Spleen (tissue), 11 donors: ENCODE measurements at regions not wholly inside any gene's neighbourhood (a gene's known extent, or its start where the extent isn't known, plus 50 kb on each side); places are given as distances from the start of the nearest gene placed in this dataset.
A peak's percentile ranks its signal among the peaks of the same experiment; 100 is the strongest.

Experiments used
- DNase-seq: peaks from one replicate; pipeline ENCODE4 v3.0.0-alpha.2; 2020
- H3K27ac ChIP-seq, 8 donors: fragments of 200-600 bp; sonication (generic) in 7 of 8; 1 replicate in 4 of 8; 2 replicates in 4 of 8; pipeline versions ENCODE4 v1.5.0 to v1.8.0; 2016 to 2021; ENCODE audit warnings: inconsistent platforms in 4 of 8, mild to moderate bottlenecking in 4 of 8, moderate library complexity in 1 of 8
- H3K27me3 ChIP-seq, 7 donors: fragments of 200-600 bp; sonication (generic) in 6 of 7; replicated peaks in 1 of 7; 1 replicate in 4 of 7; 2 replicates in 3 of 7; pipeline versions ENCODE4 v1.5.0 to v1.8.0; 2016 to 2021; ENCODE audit warnings: inconsistent platforms in 3 of 7, mild to moderate bottlenecking in 1 of 7
- H3K36me3 ChIP-seq, 6 donors: fragments of 200-600 bp; sonication (generic) in 5 of 6; 1 replicate in 4 of 6; 2 replicates in 2 of 6; pipeline versions ENCODE4 v1.5.0 to v1.8.0; 2016 to 2021; ENCODE audit warnings: inconsistent platforms in 2 of 6
- H3K4me1 ChIP-seq, 6 donors: fragments of 200-600 bp; sonication (generic) in 5 of 6; 1 replicate in 3 of 6; 2 replicates in 3 of 6; pipeline versions ENCODE4 v1.5.0 to v1.8.0; 2016 to 2021; ENCODE audit warnings: inconsistent platforms in 3 of 6
- H3K4me3 ChIP-seq, 8 donors: fragments of 200-600 bp; sonication (generic) in 7 of 8; 1 replicate in 4 of 8; 2 replicates in 4 of 8; pipeline versions ENCODE4 v1.5.0 to v1.8.0; 2016 to 2021; ENCODE audit warnings: inconsistent platforms in 4 of 8, mild to moderate bottlenecking in 4 of 8, moderate library complexity in 2 of 8
- H3K9me3 ChIP-seq, 8 donors: fragments of 200-600 bp; sonication (generic) in 7 of 8; 1 replicate in 4 of 8; 2 replicates in 4 of 8; pipeline versions ENCODE4 v1.5.0 to v1.8.0; 2016 to 2021; ENCODE audit warnings: inconsistent platforms in 4 of 8
- POLR2A ChIP-seq, 3 donors: fragments of 450-650 bp; IDR thresholded peaks; one replicate each; pipeline ENCODE4 v1.5.1; 2017; ENCODE audit warnings: antibody characterized with exemption in 3 of 3, mild to moderate bottlenecking in 1 of 3
- POLR2AphosphoS5 ChIP-seq, 3 donors: sonication (generic); formaldehyde crosslinking; IDR thresholded peaks; one replicate each; pipeline ENCODE4 v1.5.1; 2017; ENCODE audit warnings: antibody characterized with exemption in 3 of 3
- WGBS, 5 donors: extraction: QIAGEN DNeasy Blood & Tissue Kit in 3 of 5; methylation state at CpG; one replicate each; pipeline versions ENCODE4 v1.1.5 to v1.1.7; 2013 to 2018; 5-methylcytosine and 5-hydroxymethylcytosine counted together
- intact Hi-C: fragments of 100-400 bp; cut with DNase I; formaldehyde crosslinking; loops from one replicate; pipeline ENCODE4 v1.15.0; 2023; ENCODE audit warnings: low total_unique reads
- TF ChIP-seq, protein P1 (sequence below), 11 experiments: fragments of 200-600 bp in 7 of 11; fragments of 450-650 bp in 4 of 11; sonication (generic) in 4 of 11; IDR thresholded peaks in 8 of 11; conservative IDR thresholded peaks in 3 of 11; 1 replicate in 7 of 11; 2 replicates in 4 of 11; pipeline versions ENCODE4 v1.4.0 to v1.8.0; 2016 to 2021; ENCODE audit warnings: antibody characterized with exemption in 11 of 11, inconsistent platforms in 4 of 11, mild to moderate bottlenecking in 1 of 11
- donor health status: healthy with polysubstance abuse.
- donor health status: DM: no; HTN: no; CAD: no; lungs with moderate emphysema.
- donor health status: DM: no; HTN: no; CAD: no.
- donor health status: Bipolar disorder and iron deficiency.
- donor health status: healthy.
- donor health status: DM: no; HTN: no; CAD: no.
- donor health status: DM: yes; HTN: yes; CAD: no.

DNA sequence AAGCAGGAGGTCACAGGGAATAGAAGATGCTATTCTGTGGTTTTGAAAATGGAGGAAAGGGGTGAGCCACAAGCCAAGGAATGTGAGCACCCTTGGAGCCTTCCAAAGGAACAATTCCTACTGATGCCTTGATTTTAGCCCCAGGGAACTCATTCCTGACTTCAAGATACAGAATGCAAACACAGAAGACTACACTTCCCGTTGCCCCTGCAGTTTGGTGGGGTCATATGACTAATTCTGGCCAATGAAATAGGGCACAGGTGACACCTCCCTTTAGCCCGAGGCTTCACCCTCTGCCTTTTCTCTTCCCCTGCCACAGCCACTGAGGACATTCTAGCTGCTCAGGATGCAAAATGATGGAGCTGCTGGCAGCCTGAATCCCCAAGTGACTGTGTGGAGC, 126.1 kb downstream of the INHBB start:
- H3K27me3 ChIP-seq, result peaks cover 0 to 19% (median 0%) of the 10 kb centered on the region in 7 donors
- 25 to 65% (median 38%) methylated on average over 2 of the region's 2 CpGs for WGBS, 5 donors
- H3K4me3 ChIP-seq, result no peak overlapping the region
- intact Hi-C loops, result no loop called here
- TF ChIP-seq POLR2A (IDR thresholded peaks at IDR 0.05) (no peak), POLR2AphosphoS5 (IDR thresholded peaks at IDR 0.05) (no peak)
- TF ChIP-seq, protein P1, sequence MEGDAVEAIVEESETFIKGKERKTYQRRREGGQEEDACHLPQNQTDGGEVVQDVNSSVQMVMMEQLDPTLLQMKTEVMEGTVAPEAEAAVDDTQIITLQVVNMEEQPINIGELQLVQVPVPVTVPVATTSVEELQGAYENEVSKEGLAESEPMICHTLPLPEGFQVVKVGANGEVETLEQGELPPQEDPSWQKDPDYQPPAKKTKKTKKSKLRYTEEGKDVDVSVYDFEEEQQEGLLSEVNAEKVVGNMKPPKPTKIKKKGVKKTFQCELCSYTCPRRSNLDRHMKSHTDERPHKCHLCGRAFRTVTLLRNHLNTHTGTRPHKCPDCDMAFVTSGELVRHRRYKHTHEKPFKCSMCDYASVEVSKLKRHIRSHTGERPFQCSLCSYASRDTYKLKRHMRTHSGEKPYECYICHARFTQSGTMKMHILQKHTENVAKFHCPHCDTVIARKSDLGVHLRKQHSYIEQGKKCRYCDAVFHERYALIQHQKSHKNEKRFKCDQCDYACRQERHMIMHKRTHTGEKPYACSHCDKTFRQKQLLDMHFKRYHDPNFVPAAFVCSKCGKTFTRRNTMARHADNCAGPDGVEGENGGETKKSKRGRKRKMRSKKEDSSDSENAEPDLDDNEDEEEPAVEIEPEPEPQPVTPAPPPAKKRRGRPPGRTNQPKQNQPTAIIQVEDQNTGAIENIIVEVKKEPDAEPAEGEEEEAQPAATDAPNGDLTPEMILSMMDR (IDR thresholded peaks at IDR 0.05 in 8 of 11, conservative IDR thresholded peaks at IDR 0.05 in 3 of 11), result no peak
- peaks cover 0 to 12% (median 5%) of the 10 kb centered on the region in 6 donors for H3K4me1 ChIP-seq
- H3K36me3 ChIP-seq, result no peaks in the 10 kb centered on the region
- H3K9me3 ChIP-seq, result peaks cover 0 to 15% (median 8%) of the 10 kb centered on the region in 8 donors
- H3K27ac ChIP-seq, result no peak overlapping the region
- DNase-seq, result no peak

DNA sequence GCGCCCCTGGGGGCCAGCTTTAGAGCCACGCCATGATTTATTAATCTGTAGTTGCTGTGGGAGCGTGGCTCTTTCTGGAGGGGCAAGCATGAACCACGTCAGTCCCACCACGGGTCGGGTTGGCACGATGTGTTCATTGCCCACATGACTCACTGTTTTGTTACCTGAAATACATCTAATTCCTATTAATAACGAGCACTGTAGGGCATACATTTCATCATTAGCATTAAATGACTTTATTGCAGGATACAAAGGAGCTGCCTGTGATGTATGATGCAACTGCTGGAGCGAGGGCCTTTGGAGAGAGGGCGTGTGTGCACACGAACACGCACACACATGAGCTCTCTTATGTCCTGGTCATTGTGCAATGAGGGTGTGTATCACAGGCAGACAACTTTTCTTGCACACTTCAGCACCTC, 127.0 kb downstream of the INHBB start:
- WGBS, 5 donors, result 87 to 96% (median 91%) methylated on average over 12 of the region's 12 CpGs

DNA sequence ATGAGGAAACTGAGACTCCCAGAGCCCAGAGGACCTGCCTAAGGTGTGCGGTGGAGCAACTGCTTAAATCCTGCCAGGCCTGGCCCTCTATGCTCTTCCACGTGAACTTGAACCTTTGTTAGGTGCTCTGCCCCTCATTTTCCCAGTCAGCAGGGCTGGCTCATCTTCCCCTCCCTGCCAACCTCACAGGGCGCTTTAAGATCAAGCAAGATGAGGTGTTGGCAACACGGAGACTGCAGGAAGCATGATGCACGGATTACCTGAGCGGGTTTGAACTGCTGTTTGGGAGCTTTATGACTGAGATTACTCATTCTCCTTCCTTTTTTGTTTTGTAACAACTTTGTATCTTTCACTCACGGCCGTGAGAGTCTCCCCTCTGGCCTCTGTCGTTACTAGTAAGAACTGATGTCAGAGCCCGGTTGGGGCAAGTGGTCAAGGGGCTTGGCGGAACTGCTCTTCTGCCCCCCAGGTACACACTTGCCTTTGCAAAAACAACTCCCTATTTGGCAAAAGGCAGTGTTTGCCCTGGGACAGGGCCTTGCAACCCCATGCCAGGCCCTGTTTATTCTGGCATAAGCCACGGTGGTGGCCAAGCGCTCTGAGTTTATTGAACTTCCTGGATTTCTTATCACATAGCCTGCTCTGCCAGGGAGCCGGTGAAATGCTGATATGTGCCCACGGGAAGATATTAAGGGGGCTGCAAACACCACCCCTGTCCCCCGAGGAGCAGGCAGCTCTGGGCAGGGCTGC, 127.8 kb downstream of the INHBB start:
- Histone ChIP-seq H3K9me3 (peaks cover 0 to 15% (median 8%) of the 10 kb centered on the region in 8 donors), H3K4me3 (no peak overlapping the region), H3K27me3 (peaks cover 0 to 14% (median 0%) of the 10 kb centered on the region in 7 donors), H3K36me3 (no peaks in the 10 kb centered on the region), H3K27ac (no peak overlapping the region), H3K4me1 (peaks cover 0 to 10% (median 5%) of the 10 kb centered on the region in 6 donors)
- TF ChIP-seq POLR2AphosphoS5 (IDR thresholded peaks at IDR 0.05), result no peak
- peak; percentile 34 for DNase-seq
- 71 to 81% (median 76%) methylated on average over 16 of the region's 16 CpGs for WGBS, 5 donors
- intact Hi-C loops, result no loop called here

More for the DNA sequence above, 127.0 kb downstream of the INHBB start:
- H3K36me3 ChIP-seq, result no peaks in the 10 kb centered on the region
- peaks cover 0 to 15% (median 8%) of the 10 kb centered on the region in 8 donors for H3K9me3 ChIP-seq
- intact Hi-C loops, result no loop called here
- no peak overlapping the region for H3K27ac ChIP-seq
- H3K27me3 ChIP-seq, result peaks cover 0 to 14% (median 0%) of the 10 kb centered on the region in 7 donors
- TF ChIP-seq POLR2AphosphoS5 (IDR thresholded peaks at IDR 0.05) (no peak), POLR2A (IDR thresholded peaks at IDR 0.05) (no peak)
- TF ChIP-seq, protein P1 (IDR thresholded peaks at IDR 0.05 in 8 of 11, conservative IDR thresholded peaks at IDR 0.05 in 3 of 11), result no peak
- H3K4me3 ChIP-seq, result no peak overlapping the region
- peaks cover 0 to 12% (median 5%) of the 10 kb centered on the region in 6 donors for H3K4me1 ChIP-seq
- peak; percentile 63 for DNase-seq

DNA sequence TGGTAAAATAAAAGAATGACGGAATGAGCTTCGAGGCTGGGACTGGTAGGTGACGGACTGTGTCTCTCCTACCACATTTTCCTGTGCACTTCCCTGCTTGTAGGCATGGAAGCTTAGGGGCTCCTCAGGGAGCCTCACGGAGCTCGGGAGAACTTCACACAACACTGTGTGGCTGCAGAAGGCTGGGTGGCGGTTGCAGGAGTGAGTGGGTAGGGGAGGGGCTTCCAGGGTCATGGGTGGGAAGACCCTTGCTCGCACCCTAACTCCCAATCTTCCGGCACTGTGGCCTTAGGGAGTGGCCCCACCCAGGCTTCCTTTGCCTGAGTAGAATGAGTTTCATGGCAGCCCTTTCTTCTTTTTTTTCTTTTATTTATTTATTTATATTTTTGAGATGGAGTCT, 128.6 kb downstream of the INHBB start:
- peak; percentile 19 for DNase-seq
- H3K9me3 ChIP-seq, result peaks cover 0 to 15% (median 8%) of the 10 kb centered on the region in 8 donors
- 90 to 94% (median 93%) methylated on average over 8 of the region's 8 CpGs for WGBS, 5 donors
- no peak overlapping the region for H3K27ac ChIP-seq
- peaks cover 0 to 8% (median 1%) of the 10 kb centered on the region in 6 donors for H3K4me1 ChIP-seq
- TF ChIP-seq POLR2AphosphoS5 (IDR thresholded peaks at IDR 0.05), result no peak
- no peak for TF ChIP-seq POLR2A (IDR thresholded peaks at IDR 0.05)
- H3K4me3 ChIP-seq, result no peak overlapping the region
- H3K36me3 ChIP-seq, result no peaks in the 10 kb centered on the region
- H3K27me3 ChIP-seq, result peaks cover 0 to 14% (median 0%) of the 10 kb centered on the region in 7 donors
- intact Hi-C loops, result no loop called here

DNA sequence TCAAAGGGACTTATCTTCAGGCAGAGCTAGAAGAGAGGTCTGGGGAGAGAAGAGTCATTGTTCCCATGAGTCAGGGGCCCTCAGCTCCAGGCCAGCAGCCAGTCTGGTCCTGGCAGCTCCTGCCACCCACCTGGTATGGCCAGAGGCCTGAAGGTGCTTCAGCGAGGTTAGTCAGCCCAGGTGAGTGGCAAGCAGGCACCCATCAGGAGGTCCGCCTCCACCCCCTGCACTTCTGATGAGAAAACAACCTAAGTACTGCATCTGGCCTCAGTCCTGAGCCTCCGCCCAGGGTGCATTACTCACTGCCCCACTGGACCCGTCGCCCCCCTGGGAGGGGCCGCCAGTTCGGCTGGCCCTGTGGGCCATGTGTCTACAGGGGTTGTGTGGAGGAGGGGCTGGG, 130.2 kb downstream of the INHBB start:
- no peaks in the 10 kb centered on the region for H3K36me3 ChIP-seq
- intact Hi-C loops, result no loop called here
- no peaks in the 10 kb centered on the region for H3K4me1 ChIP-seq
- WGBS, 5 donors, result 88 to 98% (median 91%) methylated on average over 6 to 7 of the region's 7 CpGs
- H3K4me3 ChIP-seq, result no peak overlapping the region
- H3K27me3 ChIP-seq, result peaks cover 0 to 14% (median 0%) of the 10 kb centered on the region in 7 donors
- H3K27ac ChIP-seq, result no peak overlapping the region
- TF ChIP-seq POLR2AphosphoS5 (IDR thresholded peaks at IDR 0.05), result no peak
- TF ChIP-seq POLR2A (IDR thresholded peaks at IDR 0.05), result no peak
- TF ChIP-seq, protein P1 (IDR thresholded peaks at IDR 0.05 in 8 of 11, conservative IDR thresholded peaks at IDR 0.05 in 3 of 11), result no peak
- peaks cover 0 to 15% (median 8%) of the 10 kb centered on the region in 8 donors for H3K9me3 ChIP-seq
- DNase-seq, result peak; percentile 46
